A673 (cell line): ENCODE measurements at regions not wholly inside any gene's neighbourhood (a gene's known extent, or its start where the extent isn't known, plus 50 kb on each side); places are given as distances from the start of the nearest gene placed in this dataset.

Source experiments
- EZH2 ChIP-seq: fragments of 200-600 bp; sonication (generic); IDR thresholded peaks from 2 replicates; pipeline ENCODE4 v1.6.1; 2017; ENCODE audit warnings: borderline replicate concordance, low read depth, mild to moderate bottlenecking, mixed read lengths, antibody characterized with exemption, low read length; ENCODE audit not compliant: poor library complexity, severe bottlenecking
- TF ChIP-seq, protein P1 (sequence below): fragments of 300-800, 200-600 bp; sonication (generic); conservative IDR thresholded peaks from 2 replicates; pipeline ENCODE4 v1.5.1; 2017; ENCODE audit warnings: low read depth, mild to moderate bottlenecking, antibody characterized with exemption, low read length, moderate library complexity, mixed read lengths

DNA sequence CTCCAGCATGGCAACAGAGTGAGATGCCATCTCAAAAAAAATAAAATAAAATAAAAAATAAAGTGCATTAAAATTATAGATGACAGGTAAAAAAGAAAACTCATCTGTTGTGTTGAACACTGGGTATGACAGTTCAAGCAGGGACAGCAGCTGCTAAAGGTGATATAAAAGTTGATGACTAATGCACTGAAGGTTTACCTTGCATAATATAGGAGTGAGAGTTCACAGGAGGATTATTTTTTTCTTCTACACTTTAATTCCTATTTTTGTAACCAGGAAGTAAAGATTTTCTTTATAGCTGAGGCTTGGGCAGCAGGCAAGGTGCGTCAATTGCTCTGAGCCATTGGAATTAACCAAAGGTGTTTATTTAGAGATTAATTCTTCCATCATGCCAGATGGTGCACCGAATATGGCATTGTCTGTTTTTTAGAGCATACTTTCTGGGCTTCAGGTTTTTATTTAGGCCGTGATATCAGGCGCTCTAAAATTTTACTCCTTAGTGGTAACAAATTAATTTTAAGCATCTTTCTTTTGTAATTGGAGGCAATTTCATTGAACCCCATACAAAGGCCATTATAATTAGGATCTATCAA lies 337.0 kb upstream of the SLC10A2 start:
- TF ChIP-seq, protein P1, sequence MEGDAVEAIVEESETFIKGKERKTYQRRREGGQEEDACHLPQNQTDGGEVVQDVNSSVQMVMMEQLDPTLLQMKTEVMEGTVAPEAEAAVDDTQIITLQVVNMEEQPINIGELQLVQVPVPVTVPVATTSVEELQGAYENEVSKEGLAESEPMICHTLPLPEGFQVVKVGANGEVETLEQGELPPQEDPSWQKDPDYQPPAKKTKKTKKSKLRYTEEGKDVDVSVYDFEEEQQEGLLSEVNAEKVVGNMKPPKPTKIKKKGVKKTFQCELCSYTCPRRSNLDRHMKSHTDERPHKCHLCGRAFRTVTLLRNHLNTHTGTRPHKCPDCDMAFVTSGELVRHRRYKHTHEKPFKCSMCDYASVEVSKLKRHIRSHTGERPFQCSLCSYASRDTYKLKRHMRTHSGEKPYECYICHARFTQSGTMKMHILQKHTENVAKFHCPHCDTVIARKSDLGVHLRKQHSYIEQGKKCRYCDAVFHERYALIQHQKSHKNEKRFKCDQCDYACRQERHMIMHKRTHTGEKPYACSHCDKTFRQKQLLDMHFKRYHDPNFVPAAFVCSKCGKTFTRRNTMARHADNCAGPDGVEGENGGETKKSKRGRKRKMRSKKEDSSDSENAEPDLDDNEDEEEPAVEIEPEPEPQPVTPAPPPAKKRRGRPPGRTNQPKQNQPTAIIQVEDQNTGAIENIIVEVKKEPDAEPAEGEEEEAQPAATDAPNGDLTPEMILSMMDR, result no peak
- TF ChIP-seq EZH2, result no peak
